Hematopoietic multipotent progenitor cell (in vitro differentiated cells): ENCODE measurements at regions not wholly inside any gene's neighbourhood (a gene's known extent, or its start where the extent isn't known, plus 50 kb on each side); places are given as distances from the start of the nearest gene placed in this dataset.
A peak's percentile ranks its signal among the peaks of the same experiment; 100 is the strongest.

Experiments used
- DNase-seq, 3 donors: peaks; one replicate each; pipeline ENCODE4 v3.0.0-alpha.2; 2011 to 2015; ENCODE audit warnings: low read depth in 2 of 3, low spot score in 2 of 3

GRCh38 chr1:38724160-38725131, 135.1 kb downstream of the RRAGC start:
- DNase-seq: peak in 1 of 3 donors; percentile 22

GRCh38 chr1:38721816-38722215, 137.8 kb downstream of the RRAGC start:
- no peak for DNase-seq

- DNase-seq: no peak
These were observed 139.7 kb downstream of the RRAGC start for GRCh38 chr1:38719880-38720279.

- DNase-seq: no peak
These were observed 141.5 kb downstream of the RRAGC start for GRCh38 chr1:38718031-38718430.

GRCh38 chr1:38716229-38716628, 143.3 kb downstream of the RRAGC start:
- no peak for DNase-seq

- DNase-seq: no peak
These were observed 144.2 kb downstream of the RRAGC start for GRCh38 chr1:38715415-38715814.

- no peak for DNase-seq
These were observed 147.5 kb downstream of the RRAGC start for GRCh38 chr1:38712046-38712445.

GRCh38 chr1:38708701-38709258, 150.8 kb downstream of the RRAGC start:
- DNase-seq: no peak

- DNase-seq: no peak
These were observed 158.5 kb downstream of the RRAGC start for GRCh38 chr1:38701088-38701487.

GRCh38 chr1:38700077-38700470, 159.5 kb downstream of the RRAGC start:
- no peak for DNase-seq

- DNase-seq: no peak
These were observed 160.1 kb downstream of the RRAGC start for GRCh38 chr1:38699330-38700076.

GRCh38 chr1:38697387-38697786, 162.2 kb downstream of the RRAGC start:
- no peak for DNase-seq

- no peak for DNase-seq
These were observed 163.2 kb downstream of the RRAGC start for GRCh38 chr1:38696371-38696770.

- DNase-seq: no peak
These were observed 165.8 kb downstream of the RRAGC start for GRCh38 chr1:38693759-38694158.

- DNase-seq: no peak
These were observed 166.5 kb downstream of the RRAGC start for GRCh38 chr1:38693031-38693430.

GRCh38 chr1:38690790-38691449, 168.7 kb downstream of the RRAGC start:
- no peak for DNase-seq

- no peak for DNase-seq
These were observed 172.7 kb downstream of the RRAGC start for GRCh38 chr1:38686927-38687255.

- DNase-seq: no peak
These were observed 173.2 kb downstream of the RRAGC start for GRCh38 chr1:38686167-38686926.

- no peak for DNase-seq
These were observed 174.2 kb downstream of the RRAGC start for GRCh38 chr1:38685388-38685787.

- DNase-seq: peak in 2 of 3 donors; percentile 9 to 34
These were observed 178.6 kb downstream of the RRAGC start for GRCh38 chr1:38680801-38681510.
